H9 (cell line): ENCODE measurements at regions not wholly inside any gene's neighbourhood (a gene's known extent, or its start where the extent isn't known, plus 50 kb on each side); places are given as distances from the start of the nearest gene placed in this dataset.

Source experiments
- DNase-seq: peaks from one replicate; pipeline ENCODE4 v3.0.0-alpha.2; 2017
- H2AFZ ChIP-seq: one replicate; pipeline ENCODE4 v1.6.1; 2013; ENCODE audit warnings: mild to moderate bottlenecking, low read length, control low read depth, moderate library complexity
- H2AK5ac ChIP-seq: 2 replicates; pipeline ENCODE4 v1.6.1; 2013; ENCODE audit warnings: low read length, control low read depth, mixed read lengths; ENCODE audit not compliant: insufficient read length
- H2BK120ac ChIP-seq: one replicate; pipeline ENCODE4 v1.6.1; 2013; ENCODE audit warnings: low read depth, mild to moderate bottlenecking, low read length, control low read depth, inconsistent platforms; ENCODE audit not compliant: poor library complexity, severe bottlenecking
- H2BK12ac ChIP-seq: 2 replicates; pipeline ENCODE4 v1.6.1; 2013; ENCODE audit warnings: low read length, control low read depth, mixed read lengths, low read depth; ENCODE audit not compliant: insufficient read length
- H2BK15ac ChIP-seq: 2 replicates; pipeline ENCODE4 v1.6.1; 2013; ENCODE audit warnings: low read depth, low read length, control low read depth
- H2BK20ac ChIP-seq: one replicate; pipeline ENCODE4 v1.6.1; 2013; ENCODE audit warnings: low read depth, mild to moderate bottlenecking, low read length, control low read depth, inconsistent platforms; ENCODE audit not compliant: poor library complexity, severe bottlenecking
- H2BK5ac ChIP-seq: 2 replicates; pipeline ENCODE4 v1.6.1; 2013; ENCODE audit warnings: low read length, control low read depth, mixed read lengths; ENCODE audit not compliant: insufficient read length
- H3K14ac ChIP-seq: 2 replicates; pipeline ENCODE4 v1.6.1; 2013; ENCODE audit warnings: low read length, control low read depth; ENCODE audit not compliant: insufficient read depth
- H3K18ac ChIP-seq: 2 replicates; pipeline ENCODE4 v1.6.1; 2013; ENCODE audit warnings: low read depth, mild to moderate bottlenecking, mixed read lengths, low read length, control low read depth; ENCODE audit not compliant: insufficient read length
- H3K23ac ChIP-seq: 2 replicates; pipeline ENCODE4 v1.6.1; 2013; ENCODE audit warnings: low read length, control low read depth, mixed read lengths, low read depth; ENCODE audit not compliant: insufficient read length
- H3K23me2 ChIP-seq: 2 replicates; pipeline ENCODE4 v1.6.1; 2013; ENCODE audit warnings: low read depth, mild to moderate bottlenecking, mixed read lengths, low read length, control low read depth; ENCODE audit not compliant: insufficient read length, poor library complexity, severe bottlenecking
- H3K27ac ChIP-seq: 2 replicates; pipeline ENCODE4 v1.5.1; 2013; ENCODE audit warnings: low read length, control low read depth, mixed read lengths, low read depth; ENCODE audit not compliant: insufficient read length
- H3K27me3 ChIP-seq: 2 replicates; pipeline ENCODE4 v1.6.1; 2013; ENCODE audit warnings: low read length, control low read depth, inconsistent platforms; ENCODE audit not compliant: insufficient read depth
- H3K4ac ChIP-seq: 2 replicates; pipeline ENCODE4 v1.6.1; 2013; ENCODE audit warnings: low read depth, mild to moderate bottlenecking, control low read depth, inconsistent platforms, low read length, moderate library complexity
- H3K4me1 ChIP-seq: 2 replicates; pipeline ENCODE4 v1.6.1; 2013; ENCODE audit warnings: low read length, control low read depth, inconsistent platforms; ENCODE audit not compliant: insufficient read depth
- H3K4me2 ChIP-seq: 2 replicates; pipeline ENCODE4 v1.6.1; 2013; ENCODE audit warnings: low read length, control low read depth, mixed read lengths; ENCODE audit not compliant: insufficient read length, insufficient read depth
- H3K56ac ChIP-seq: 2 replicates; pipeline ENCODE4 v1.6.1; 2013; ENCODE audit warnings: low read depth, mild to moderate bottlenecking, mixed read lengths, low read length, control low read depth; ENCODE audit not compliant: insufficient read length
- H3K79me1 ChIP-seq: 2 replicates; pipeline ENCODE4 v1.6.1; 2013; ENCODE audit warnings: low read depth, mild to moderate bottlenecking, moderate library complexity, low read length, control low read depth, inconsistent platforms; ENCODE audit not compliant: insufficient read depth, poor library complexity, severe bottlenecking
- H3K79me2 ChIP-seq: 2 replicates; pipeline ENCODE4 v1.6.1; 2013; ENCODE audit warnings: low read length, control low read depth, inconsistent platforms; ENCODE audit not compliant: insufficient read depth
- H3K9ac ChIP-seq: 2 replicates; pipeline ENCODE4 v1.6.1; 2013; ENCODE audit warnings: low read length, control low read depth, mixed read lengths; ENCODE audit not compliant: insufficient read length; ENCODE audit errors: extremely low read depth
- H3K9me3 ChIP-seq: one replicate; pipeline ENCODE4 v1.6.1; 2013; ENCODE audit warnings: low read depth, low read length, inconsistent platforms; ENCODE audit not compliant: control insufficient read depth
- H3T11ph ChIP-seq: one replicate; pipeline ENCODE4 v1.6.1; 2013; ENCODE audit warnings: mild to moderate bottlenecking, low read length, control low read depth, inconsistent platforms
- H4K20me1 ChIP-seq: one replicate; pipeline ENCODE4 v1.6.1; 2013; ENCODE audit not compliant: control insufficient read depth, insufficient read length, insufficient read depth
- H4K5ac ChIP-seq: 2 replicates; pipeline ENCODE4 v1.6.1; 2013; ENCODE audit warnings: low read depth, mild to moderate bottlenecking, mixed read lengths, low read length, control low read depth; ENCODE audit not compliant: insufficient read length
- H4K8ac ChIP-seq: replicated peaks from 2 replicates; pipeline ENCODE4 v1.6.1; 2013; ENCODE audit warnings: low read length, control low read depth, mixed read lengths, low read depth; ENCODE audit not compliant: insufficient read length
- H4K91ac ChIP-seq: 2 replicates; pipeline ENCODE4 v1.6.1; 2013; ENCODE audit warnings: low read depth, mild to moderate bottlenecking, moderate library complexity, mixed read lengths, low read length, control low read depth; ENCODE audit not compliant: insufficient read length
- H3K27ac Mint-ChIP-seq, 3 experiments: 2 replicates in 2 of 3; 3 replicates in 1 of 3; pipeline ENCODE4 v1.8.0; 2020 to 2021; ENCODE audit warnings: mixed read lengths in 3 of 3, mild to moderate bottlenecking in 1 of 3, moderate library complexity in 1 of 3
- H3K27me3 Mint-ChIP-seq: 2 replicates; pipeline ENCODE4 v1.8.0; 2021; ENCODE audit warnings: low read depth, mild to moderate bottlenecking, moderate library complexity, mixed read lengths
- H3K36me3 Mint-ChIP-seq, 3 experiments: 2 replicates in 2 of 3; 3 replicates in 1 of 3; pipeline ENCODE4 v1.8.0; 2020 to 2021; ENCODE audit warnings: low read depth in 3 of 3, mixed read lengths in 3 of 3; ENCODE audit not compliant: insufficient read depth in 1 of 3
- H3K4me1 Mint-ChIP-seq, 2 experiments: 2 replicates each; pipeline ENCODE4 v1.8.0; 2020; ENCODE audit warnings: mixed read lengths in 2 of 2
- H3K4me3 Mint-ChIP-seq, 2 experiments: 2 replicates in 1 of 2; 3 replicates in 1 of 2; pipeline ENCODE4 v1.8.0; 2020 to 2021; ENCODE audit warnings: mild to moderate bottlenecking in 2 of 2, mixed read lengths in 2 of 2, moderate library complexity in 1 of 2
- H3K9me3 Mint-ChIP-seq, 2 experiments: 2 replicates in 1 of 2; 3 replicates in 1 of 2; pipeline ENCODE4 v1.8.0; 2020; ENCODE audit warnings: mild to moderate bottlenecking in 2 of 2, mixed read lengths in 2 of 2, moderate library complexity in 1 of 2
- WGBS: extraction: QIAGEN DNeasy Blood & Tissue Kit; methylation state at CpG from one replicate; pipeline ENCODE4 v1.1.7; 2013; ENCODE audit warnings: missing lambda C conversion rate, low lambda C conversion rate, mixed read lengths; ENCODE audit not compliant: insufficient read length; ENCODE audit errors: extremely low coverage; 5-methylcytosine and 5-hydroxymethylcytosine counted together
- TF ChIP-seq, protein P1 (sequence below): fragments of 200-600 bp; sonication (generic); conservative IDR thresholded peaks from 3 replicates; pipeline ENCODE4 v1.8.0; 2021; ENCODE audit warnings: antibody characterized with exemption, mild to moderate bottlenecking

DNA sequence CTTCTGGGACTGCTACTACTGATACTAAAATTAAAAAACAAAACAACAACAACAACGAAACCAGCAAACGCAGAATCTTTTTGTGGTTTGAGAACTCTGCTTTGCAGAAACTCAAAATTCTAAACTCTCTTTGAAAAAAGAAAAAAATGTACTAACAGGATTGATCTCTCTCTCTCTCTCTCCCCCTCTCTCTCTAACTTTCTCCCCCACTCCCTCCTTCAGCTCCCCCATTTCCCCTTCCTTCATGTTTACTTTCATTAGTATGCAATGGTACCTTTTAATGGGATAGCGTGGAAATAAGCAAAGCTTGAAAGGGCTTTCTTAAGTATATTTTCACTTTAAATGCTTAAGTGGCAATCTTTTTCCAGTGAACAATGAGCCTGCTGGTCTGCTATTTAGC lies 562.6 kb upstream of the ADGRL2 start:
- Histone ChIP-seq H2BK120ac (no peak overlapping the region), H2BK12ac (no peak overlapping the region), H4K20me1 (no peaks in the 10 kb centered on the region), H2BK20ac (no peak overlapping the region), H3K4me1 (peaks cover 14% of the 10 kb centered on the region; the same call in 1 of the 2 replicates), H3K56ac (no peak overlapping the region), H3K79me2 (no peaks in the 10 kb centered on the region), H3K23ac (no peak overlapping the region), H4K5ac (no peak overlapping the region), H4K91ac (no peak overlapping the region), H3T11ph (no peak overlapping the region), H2AFZ (no peak overlapping the region), H3K9me3 (no peaks in the 10 kb centered on the region), H2AK5ac (no peak overlapping the region), H3K23me2 (no peaks in the 10 kb centered on the region), H3K18ac (no peak overlapping the region), H3K27ac (peak overlapping the region; percentile 73), H3K4ac (no peak overlapping the region), H3K4me2 (peak overlapping the region; percentile 75), H2BK5ac (no peak overlapping the region), H2BK15ac (no peak overlapping the region), H3K79me1 (no peaks in the 10 kb centered on the region), H3K9ac (peak overlapping the region; percentile 25), H4K8ac (no peak overlapping the region), H3K27me3 (no peaks in the 10 kb centered on the region), H3K14ac (no peak overlapping the region)
- Mint-ChIP-seq H3K4me1 (peaks cover 45 to 63% of the 10 kb centered on the region in 2 experiments), H3K27ac (peak overlapping the region; percentile 87 to 98 (median 94)), H3K27me3 (no peaks in the 10 kb centered on the region), H3K36me3 (no peaks in the 10 kb centered on the region), H3K9me3 (no peaks in the 10 kb centered on the region), H3K4me3 (peak overlapping the region; percentile 42 to 65)
- TF ChIP-seq, protein P1, sequence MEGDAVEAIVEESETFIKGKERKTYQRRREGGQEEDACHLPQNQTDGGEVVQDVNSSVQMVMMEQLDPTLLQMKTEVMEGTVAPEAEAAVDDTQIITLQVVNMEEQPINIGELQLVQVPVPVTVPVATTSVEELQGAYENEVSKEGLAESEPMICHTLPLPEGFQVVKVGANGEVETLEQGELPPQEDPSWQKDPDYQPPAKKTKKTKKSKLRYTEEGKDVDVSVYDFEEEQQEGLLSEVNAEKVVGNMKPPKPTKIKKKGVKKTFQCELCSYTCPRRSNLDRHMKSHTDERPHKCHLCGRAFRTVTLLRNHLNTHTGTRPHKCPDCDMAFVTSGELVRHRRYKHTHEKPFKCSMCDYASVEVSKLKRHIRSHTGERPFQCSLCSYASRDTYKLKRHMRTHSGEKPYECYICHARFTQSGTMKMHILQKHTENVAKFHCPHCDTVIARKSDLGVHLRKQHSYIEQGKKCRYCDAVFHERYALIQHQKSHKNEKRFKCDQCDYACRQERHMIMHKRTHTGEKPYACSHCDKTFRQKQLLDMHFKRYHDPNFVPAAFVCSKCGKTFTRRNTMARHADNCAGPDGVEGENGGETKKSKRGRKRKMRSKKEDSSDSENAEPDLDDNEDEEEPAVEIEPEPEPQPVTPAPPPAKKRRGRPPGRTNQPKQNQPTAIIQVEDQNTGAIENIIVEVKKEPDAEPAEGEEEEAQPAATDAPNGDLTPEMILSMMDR, result no peak
- WGBS, result no CpG with 5 or more reads among the region's 3 CpGs
- no peak for DNase-seq
